ENCODE measurements at regions not wholly inside any gene's neighbourhood (a gene's known extent, or its start where the extent isn't known, plus 50 kb on each side); places are given as distances from the start of the nearest gene placed in this dataset.

DNA sequence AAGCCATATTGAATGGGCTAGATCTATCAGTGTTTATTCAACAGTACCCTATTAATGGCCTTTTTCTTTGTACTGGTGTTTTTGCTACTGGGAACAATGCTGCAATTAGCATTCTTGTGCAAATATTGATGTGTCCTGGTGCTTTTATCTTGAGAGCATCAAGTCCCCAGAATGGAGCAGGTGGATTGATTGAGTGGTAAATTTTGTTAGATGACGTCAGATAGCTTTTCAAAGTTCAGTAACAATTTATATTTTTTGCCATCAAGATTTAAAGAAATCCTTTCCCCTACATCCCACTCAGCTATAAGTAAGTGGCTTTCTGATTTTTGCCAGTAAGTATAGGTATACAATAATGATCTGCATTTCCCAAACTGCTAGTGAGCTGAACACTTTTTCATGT is 63.4 kb upstream of the SYPL1 start:
- no peaks in the 10 kb centered on the region for H3K36me3 ChIP-seq
- no peaks in the 10 kb centered on the region for H3K9me3 ChIP-seq (replicated peaks)
- H3K4me3 ChIP-seq: no peak overlapping the region
- no peak for DNase-seq
- no peaks in the 10 kb centered on the region for H3K4me1 ChIP-seq
- no peak overlapping the region for H3K27ac ChIP-seq
- no peaks in the 10 kb centered on the region for H3K27me3 ChIP-seq

DNA sequence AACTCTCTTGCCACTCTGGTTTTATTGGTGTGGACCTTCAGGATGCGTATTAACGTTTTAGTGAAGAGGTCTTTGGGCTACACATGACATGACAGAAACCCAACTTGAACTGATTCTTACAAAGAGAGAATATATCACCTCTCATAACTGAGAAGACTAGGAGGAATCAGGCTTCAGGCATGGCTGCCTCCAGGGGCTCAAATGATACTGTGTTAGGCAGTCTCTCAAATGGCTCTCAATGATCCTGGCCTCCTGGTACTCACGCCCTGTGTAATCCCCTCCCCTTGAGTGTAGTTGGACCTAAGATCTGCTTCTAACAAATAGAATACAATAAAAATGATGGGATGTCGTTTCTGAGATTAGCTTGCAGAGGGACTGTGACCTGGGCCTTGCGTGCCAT is 58.5 kb upstream of the SYPL1 start:
- DNase-seq: no peak
- Histone ChIP-seq H3K4me3 (no peak overlapping the region), H3K9me3 (replicated peaks) (no peaks in the 10 kb centered on the region; the same call in 1 of the 2 replicates)

DNA sequence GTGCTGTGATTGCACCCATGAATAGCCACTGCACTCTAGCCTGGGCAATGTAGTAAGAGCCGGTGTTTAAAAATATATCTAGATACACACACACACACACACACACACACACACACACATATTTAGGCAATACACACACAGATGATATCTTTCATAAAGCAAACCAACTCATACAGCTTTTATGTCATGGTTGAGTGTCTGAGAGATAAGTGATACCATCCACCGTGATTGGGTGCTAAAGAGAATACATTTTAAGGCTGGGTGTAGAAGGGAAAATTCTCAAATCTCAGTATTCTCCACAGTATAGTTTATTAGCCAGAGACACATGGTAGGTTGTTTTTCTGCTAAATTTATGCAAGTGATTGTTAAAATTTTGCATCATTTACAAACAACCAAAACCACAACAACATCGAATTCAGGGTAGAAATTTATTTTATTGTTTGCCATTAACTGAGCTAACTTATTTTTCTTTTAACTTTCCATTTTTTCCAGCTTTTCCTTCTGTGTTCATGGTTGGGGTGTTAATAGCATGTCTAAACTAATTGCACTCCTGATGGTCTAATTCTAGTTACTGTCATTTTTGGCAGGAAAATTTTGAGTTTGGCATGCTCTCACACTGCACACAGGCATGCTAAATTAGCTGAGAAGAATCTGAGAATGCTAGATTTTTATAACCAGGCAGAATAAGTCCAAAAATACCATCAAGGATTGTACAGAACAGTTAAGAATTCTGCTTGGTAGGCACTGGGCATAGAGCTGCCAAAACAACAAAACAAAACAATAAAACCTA is 57.9 kb upstream of the SYPL1 start:
- H3K9me3 ChIP-seq (replicated peaks): no peaks in the 10 kb centered on the region; the same call in 1 of the 2 replicates
- H3K4me1 ChIP-seq: peaks cover 9% of the 10 kb centered on the region
- no peaks in the 10 kb centered on the region for H3K36me3 ChIP-seq
- H3K4me3 ChIP-seq: no peak overlapping the region
- peaks cover 5% of the 10 kb centered on the region; the same call in 1 of the 2 replicates for H3K27me3 ChIP-seq
- no peak overlapping the region for H3K27ac ChIP-seq
- DNase-seq: no peak

More for the DNA sequence above, 58.5 kb upstream of the SYPL1 start:
- H3K36me3 ChIP-seq: no peaks in the 10 kb centered on the region
- no peak overlapping the region for H3K27ac ChIP-seq
- peaks cover 5% of the 10 kb centered on the region; the same call in 1 of the 2 replicates for H3K27me3 ChIP-seq
- peaks cover 5% of the 10 kb centered on the region for H3K4me1 ChIP-seq

DNA sequence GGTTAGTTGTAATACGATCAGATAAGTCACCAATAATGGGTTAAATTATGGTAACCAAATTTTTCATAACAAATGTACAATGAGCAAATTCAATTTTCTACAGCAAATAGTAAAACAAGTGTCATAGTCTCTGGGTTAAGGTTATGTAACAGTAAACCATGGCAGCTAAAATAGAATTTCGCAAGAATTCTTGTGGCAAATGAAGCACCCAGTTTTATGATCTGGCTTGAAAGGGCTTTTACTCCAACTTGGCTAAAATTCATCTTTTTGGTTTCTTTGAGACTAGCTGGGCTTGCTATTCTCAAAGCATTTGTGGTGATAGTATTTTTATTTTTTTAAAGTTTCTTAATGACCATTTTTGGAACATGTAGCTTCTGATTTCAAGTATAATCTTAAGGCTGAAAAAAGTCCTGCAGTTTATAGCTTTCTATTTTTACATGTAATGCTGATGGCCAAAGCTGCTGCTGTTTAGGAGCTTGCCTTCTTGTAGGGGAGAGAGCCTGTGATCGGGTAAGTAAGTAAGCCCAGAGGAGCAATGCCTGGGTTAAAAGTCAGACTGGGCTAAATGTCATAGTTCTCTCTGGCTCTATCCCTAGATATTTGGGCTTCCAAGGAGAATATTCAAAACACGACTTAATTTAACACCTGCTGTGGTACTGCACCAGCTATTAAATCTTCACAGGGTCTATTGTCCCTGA is 55.5 kb upstream of the SYPL1 start:
- H3K9me3 ChIP-seq (replicated peaks): peaks cover 6% of the 10 kb centered on the region
- no peak for DNase-seq
- H3K27ac ChIP-seq: no peak overlapping the region
- peaks cover 9% of the 10 kb centered on the region for H3K4me1 ChIP-seq
- H3K36me3 ChIP-seq: no peaks in the 10 kb centered on the region
- peaks cover 5% of the 10 kb centered on the region; the same call in 1 of the 2 replicates for H3K27me3 ChIP-seq
- no peak overlapping the region for H3K4me3 ChIP-seq

DNA sequence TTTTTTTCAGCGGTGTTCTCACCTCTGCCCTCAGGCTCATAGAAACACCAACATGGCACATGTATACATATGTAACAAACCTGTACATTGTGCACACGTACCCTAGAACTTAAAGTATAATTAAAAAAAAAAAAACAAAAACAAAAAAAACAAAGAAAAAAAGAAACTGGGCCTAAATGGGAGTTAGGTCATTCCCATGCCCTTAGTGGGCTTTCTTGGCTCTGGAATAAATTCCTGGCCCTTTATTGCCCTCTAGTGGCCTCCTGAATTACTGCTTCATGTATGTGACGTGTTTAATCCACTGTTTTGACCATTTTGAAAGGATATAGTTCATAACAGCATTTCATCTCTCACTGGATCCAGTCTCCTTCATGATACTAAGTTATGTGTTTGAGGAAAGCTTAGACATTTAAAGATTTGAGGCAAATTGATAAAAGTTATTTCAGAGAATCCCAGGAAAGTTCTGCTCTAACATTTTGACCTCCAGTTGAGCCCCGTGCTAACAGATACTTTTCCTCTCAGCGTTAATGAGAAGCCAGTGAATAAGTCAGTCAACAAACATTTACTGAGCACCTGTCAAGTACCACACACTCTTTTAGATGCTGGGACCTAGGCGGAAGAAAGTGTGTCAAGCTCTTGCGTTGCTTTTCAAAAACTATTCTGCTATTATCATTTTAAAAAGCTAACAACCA is 54.7 kb upstream of the SYPL1 start:
- DNase-seq: peak; percentile 63 to 88
- Histone ChIP-seq H3K4me3 (no peak overlapping the region), H3K27ac (no peak overlapping the region), H3K4me1 (peaks cover 9% of the 10 kb centered on the region), H3K36me3 (no peaks in the 10 kb centered on the region), H3K27me3 (peaks cover 5% of the 10 kb centered on the region; the same call in 1 of the 2 replicates), H3K9me3 (replicated peaks) (peaks cover 6% of the 10 kb centered on the region)

DNA sequence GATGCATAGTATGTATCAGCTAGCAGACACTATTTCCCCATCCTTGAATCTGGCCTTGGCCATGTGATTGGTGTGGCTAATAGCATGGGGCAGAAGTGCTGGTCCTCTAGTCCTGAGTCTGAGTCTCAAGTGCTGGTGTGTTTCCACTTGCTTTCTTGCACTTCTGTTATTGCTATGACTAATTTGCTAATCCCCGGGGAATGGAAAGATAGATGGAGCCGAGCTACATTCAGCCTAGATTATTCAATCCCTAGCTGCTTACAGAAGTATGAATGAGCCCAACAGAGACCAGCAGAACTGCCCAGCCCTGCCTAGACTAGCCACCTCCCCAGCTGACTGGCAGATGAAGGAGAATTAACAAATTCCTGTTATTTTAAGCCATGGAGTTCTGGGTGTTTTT is 53.2 kb upstream of the SYPL1 start:
- Histone ChIP-seq H3K36me3 (no peaks in the 10 kb centered on the region), H3K4me1 (peaks cover 9% of the 10 kb centered on the region), H3K9me3 (replicated peaks) (peaks cover 6% of the 10 kb centered on the region), H3K27ac (no peak overlapping the region), H3K27me3 (peaks cover 5% of the 10 kb centered on the region; the same call in 1 of the 2 replicates), H3K4me3 (no peak overlapping the region)
- peak; percentile 12 to 59 for DNase-seq

DNA sequence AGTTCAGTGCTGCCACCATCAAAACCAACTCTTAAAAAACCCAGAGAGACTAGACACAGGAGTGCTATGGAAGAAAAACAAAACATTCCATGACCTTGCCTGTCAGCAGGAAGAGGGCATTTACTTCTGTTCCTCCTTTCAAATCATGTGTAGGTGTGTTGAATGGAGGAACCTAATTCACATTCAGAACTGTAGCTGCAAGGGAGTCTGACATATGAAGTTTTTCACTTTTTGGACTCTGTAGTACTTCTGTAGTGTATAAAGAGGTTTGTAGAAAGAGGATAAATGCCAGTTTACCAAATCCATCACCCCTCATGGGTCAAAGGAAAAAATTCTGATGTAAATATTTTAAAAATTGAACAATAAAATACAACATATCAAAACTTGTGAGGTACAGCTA is 51.1 kb upstream of the SYPL1 start:
- H3K27ac ChIP-seq: no peak overlapping the region
- peaks cover 9% of the 10 kb centered on the region for H3K4me1 ChIP-seq
- no peak overlapping the region for H3K4me3 ChIP-seq
- no peak for DNase-seq
- no peaks in the 10 kb centered on the region for H3K36me3 ChIP-seq
- H3K27me3 ChIP-seq: peaks cover 3% of the 10 kb centered on the region; the same call in 1 of the 2 replicates
- peaks cover 6% of the 10 kb centered on the region for H3K9me3 ChIP-seq (replicated peaks)

Measured in SJCRH30 (cell line).